GM20431 (cell line): ENCODE measurements at regions not wholly inside any gene's neighbourhood (a gene's known extent, or its start where the extent isn't known, plus 50 kb on each side); places are given as distances from the start of the nearest gene placed in this dataset.

ENCODE experiments used
- in situ Hi-C: fragments of 300-500 bp; cut with MseI, MboI; formaldehyde crosslinking; loops from one replicate; pipeline ENCODE4 v1.15.0; 2020; ENCODE audit warnings: low sequenced_read_pairs; ENCODE audit not compliant: unreplicated experiment

GRCh38 chr9:109591691-109592090, 93.6 kb upstream of the PTPN3 start:
- in situ Hi-C loops, result loop anchor here (25.0 kb wide), 1 partner anchor 621 kb away; the partner anchor contains the start of gene C9orf152

- in situ Hi-C loops, result loop anchor here (25.0 kb wide), 1 partner anchor 619 kb away; the partner anchor contains the start of gene C9orf152
Observed at GRCh38 chr9:109593612-109594011, 95.5 kb upstream of the PTPN3 start.

DNA sequence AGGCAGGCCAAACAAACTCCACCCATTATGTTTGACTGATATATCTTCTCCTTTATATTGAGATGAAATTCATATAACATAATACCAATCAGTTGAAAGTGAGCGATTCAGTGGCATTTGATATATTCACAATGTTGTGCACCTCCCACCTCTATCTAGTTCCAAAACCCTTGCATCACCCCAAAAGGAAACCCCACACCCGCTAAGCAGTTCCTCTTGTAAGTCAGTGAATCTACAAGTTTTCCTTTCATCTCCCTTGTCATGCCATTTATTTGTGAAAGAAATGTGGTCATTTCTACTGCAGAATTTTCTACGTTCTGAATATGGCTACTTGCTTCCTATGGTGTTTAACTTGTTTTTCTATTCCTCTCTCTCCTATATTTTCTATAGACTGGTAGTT, 99.4 kb upstream of the PTPN3 start:
- in situ Hi-C loops, result loop anchor here (25.0 kb wide), 1 partner anchor 615 kb away; the partner anchor contains the start of gene C9orf152

DNA sequence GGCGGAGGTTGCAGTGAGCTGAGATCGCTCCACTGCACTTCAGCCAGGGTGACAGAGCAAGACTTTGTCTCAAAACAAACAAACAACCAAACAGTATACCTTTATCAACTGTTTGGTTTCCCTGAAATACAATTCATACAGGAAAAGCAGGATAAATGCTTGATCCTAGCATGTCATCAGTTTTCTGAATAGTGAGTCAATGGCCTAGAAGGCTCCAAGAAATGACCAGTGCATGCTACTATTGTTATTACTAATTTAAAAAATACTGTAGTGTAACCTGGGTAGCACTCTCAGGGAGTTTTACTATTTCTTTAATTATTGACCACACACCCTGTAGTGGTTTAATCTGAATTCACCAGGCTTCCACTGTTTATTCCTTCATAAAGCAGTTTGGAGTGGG, 101.0 kb upstream of the PTPN3 start:
- in situ Hi-C loops, result loop anchor here (25.0 kb wide), 1 partner anchor 613 kb away; the partner anchor contains the start of gene C9orf152

- in situ Hi-C loops, result loop anchor here (25.0 kb wide), 1 partner anchor 613 kb away; the partner anchor contains the start of gene C9orf152
Observed at GRCh38 chr9:109599711-109600110, 101.6 kb upstream of the PTPN3 start.

- in situ Hi-C loops, result no loop called here
Observed at GRCh38 chr9:109600142-109600541, 102.0 kb upstream of the PTPN3 start.

- in situ Hi-C loops, result no loop called here
Observed at GRCh38 chr9:109601181-109601580, 103.1 kb upstream of the PTPN3 start.

GRCh38 chr9:109602987-109603386, 104.9 kb upstream of the PTPN3 start:
- in situ Hi-C loops, result no loop called here

DNA sequence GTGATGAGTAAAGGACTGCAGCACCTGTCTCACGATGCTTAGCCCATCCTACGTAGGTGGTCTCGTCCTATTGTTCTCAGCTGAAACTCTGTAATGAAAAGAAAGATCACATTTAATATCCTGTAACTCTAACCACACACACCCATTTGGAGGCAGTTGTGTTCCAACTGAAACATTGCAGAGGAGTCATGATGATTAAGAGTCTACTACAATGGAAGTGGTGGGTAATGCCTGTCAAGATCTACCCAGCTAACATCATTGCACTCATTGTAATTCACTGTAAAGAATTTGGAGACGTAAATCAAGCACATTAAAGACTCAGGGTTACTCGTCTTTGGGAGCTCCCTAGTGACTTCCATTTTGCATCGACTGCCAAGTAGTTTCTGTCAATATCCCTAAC, 106.0 kb upstream of the PTPN3 start:
- in situ Hi-C loops, result no loop called here

DNA sequence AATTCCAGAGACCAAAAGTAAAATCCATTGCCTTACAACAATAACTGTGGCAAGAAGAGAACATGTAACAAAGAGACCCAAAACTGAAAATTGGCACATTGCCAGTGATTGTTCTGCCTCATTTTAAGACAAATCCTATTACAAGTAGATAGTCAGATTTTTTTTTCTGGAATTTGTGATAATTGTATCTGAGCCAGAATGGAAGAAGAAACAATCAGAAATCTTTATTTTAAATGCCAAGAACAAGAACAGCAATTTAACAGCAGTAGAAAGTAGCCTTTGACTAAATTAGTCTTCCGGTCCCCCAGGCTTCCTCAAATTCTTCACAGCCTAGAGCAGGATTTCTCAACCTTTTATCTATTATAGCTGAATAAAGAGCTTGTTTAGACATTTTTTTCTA, 106.7 kb upstream of the PTPN3 start:
- in situ Hi-C loops, result no loop called here

DNA sequence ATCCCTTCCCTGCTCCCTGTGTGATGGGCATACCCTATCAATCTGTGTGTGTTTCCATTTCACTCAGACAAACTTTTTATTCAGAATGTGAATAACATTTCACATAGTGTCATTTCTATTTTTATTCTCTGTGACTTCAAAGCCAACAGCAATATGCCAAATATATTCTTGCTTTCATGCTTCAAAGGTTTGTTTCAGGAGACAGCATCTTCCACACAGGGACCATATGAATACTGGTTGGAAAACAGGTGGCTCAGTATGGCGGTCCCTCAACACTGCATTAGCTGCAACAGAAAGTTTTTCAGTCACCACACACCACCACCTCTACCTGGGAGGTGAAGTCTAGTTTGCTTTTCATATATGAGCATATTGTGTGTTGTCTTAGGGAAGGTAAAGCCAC, 111.0 kb upstream of the PTPN3 start:
- in situ Hi-C loops, result no loop called here

GRCh38 chr9:109616571-109617120, 118.5 kb upstream of the PTPN3 start:
- in situ Hi-C loops, result no loop called here

GRCh38 chr9:109619310-109619709, 121.2 kb upstream of the PTPN3 start:
- in situ Hi-C loops, result no loop called here

DNA sequence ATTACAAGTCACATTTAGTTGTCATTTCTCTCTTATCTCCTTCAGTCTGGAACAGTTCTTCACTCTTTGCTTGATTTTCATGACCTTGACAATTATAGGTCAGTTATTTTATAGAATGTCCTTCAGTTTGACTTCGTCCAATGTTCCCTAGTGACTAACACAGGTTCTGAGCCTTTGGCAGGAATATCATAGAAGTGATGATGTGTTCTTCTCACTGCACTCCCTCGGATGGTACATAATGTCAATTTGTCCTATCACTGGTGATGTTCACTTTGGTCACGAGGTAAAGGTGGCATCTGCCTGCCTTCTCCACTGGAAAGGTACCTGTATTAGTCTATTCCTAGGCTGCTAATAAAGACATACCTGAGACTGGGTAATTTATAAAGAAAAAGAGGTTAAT, 126.0 kb upstream of the PTPN3 start:
- in situ Hi-C loops, result no loop called here

DNA sequence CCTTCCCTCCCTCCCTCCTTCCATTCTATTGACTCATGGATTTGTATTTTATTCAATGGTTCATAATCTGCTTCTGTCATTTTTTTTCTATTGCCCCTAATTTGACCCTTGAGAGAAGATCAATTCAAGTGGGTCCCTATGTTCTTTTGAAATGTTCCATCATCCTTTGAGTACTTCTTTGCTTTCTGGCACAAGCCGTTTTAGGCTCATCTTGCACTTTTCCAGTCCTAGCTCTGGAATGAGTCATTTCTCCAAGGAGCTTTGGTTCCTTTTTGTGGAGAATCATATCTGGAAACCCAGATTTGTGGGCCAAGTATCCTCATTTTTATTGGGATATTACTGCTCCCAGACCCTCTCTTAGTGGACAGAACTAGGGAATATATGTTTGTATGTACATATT, 126.8 kb upstream of the PTPN3 start:
- in situ Hi-C loops, result no loop called here

DNA sequence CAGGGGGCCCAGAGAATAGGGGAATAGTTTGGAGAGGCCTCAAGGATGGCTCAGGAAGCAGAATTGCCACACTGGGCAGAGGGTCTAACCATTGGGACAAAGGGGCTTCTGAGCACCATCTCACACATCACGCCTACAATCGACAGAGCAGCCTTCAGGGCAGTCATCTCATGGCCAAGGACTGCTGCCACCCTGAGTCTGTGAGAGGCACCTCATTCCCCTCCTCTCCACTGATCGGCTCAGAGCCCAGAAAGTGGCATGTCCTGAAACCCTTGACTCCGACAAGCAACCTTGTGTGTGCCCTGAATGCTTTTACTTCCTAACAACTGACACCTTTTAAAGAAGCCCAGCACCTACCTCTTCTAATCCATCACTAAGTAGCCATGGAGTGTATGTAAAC, 128.9 kb upstream of the PTPN3 start:
- in situ Hi-C loops, result no loop called here

DNA sequence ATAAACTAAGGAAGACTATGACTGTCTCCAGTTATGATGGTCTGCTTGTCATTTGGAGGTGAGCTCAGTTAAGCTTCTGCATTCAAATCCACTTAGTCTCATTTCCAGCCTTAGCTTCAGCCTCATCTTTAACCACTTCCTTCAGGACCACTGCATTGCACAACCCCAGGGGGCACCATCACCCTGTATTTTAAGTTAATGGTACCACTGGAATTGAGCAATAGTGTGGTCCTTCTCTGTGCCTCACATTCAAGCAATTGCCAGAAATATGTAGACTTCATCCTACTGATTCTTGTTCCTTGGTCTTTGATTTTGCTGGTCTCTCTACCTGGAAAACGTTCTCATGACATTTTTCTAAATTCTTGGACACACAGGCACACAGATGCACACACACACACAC, 131.5 kb upstream of the PTPN3 start:
- in situ Hi-C loops, result no loop called here

DNA sequence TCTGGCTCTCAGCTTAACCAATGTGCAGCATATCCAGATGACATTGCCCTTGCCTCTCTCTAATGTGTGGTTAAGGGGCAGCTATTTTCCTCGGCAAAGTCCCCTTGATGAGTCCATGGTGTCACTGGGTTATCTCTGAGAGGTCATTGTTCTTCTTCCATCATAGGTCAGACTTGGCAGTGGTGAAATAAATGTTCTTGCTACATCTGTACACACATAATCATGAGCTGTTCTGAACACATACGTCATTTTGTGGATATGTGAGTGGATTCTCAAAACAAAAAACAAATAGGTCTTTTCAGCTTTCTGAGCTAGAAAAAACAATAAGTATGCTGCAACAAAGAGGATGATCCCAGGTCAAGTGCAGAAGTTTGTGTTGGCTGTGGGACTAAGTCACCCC, 134.7 kb upstream of the PTPN3 start:
- in situ Hi-C loops, result no loop called here

DNA sequence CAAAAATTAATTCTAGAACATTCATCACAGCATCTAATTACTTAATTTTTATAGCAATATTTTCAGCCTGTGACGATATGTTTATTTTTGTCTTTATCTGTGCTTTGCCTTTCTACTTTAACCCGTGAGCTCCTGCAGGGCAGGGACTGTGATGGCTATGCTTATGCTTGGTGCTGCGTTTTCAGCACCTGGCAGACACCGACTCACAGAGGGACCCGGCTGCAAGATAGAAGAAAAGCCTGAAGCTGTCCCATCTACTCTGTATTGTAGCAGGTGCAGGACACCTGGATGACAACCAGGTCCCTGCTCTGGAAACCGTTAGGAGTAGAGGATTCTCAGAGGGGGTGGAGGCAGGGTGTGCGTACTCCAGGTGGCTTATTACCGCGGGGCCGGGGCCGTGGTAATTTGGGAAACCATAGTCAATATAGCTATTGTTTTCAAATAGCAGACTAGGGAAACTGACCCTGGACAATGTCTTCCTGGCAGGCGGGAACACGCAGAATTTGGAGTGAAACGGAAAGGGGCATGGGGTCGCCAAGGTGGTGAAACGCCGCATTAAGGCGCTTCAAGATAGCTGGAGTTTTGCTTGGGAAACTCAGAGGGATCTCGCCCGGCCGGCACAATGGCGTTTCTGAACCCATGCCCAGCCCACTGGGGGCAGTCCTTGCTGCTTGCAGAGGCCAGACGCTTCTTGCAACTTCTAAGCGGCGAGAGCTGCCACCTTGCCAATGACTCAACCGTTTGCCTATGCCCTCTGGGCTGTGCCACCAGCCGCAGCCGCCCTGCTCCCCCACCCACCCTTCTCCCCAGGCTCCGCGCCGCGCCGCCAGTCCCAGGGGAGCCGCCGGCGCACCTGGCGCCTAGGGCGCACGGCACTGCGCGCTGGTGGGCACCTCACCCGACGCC, 140.1 kb upstream of the PALM2AKAP2 start:
- in situ Hi-C loops, result no loop called here

DNA sequence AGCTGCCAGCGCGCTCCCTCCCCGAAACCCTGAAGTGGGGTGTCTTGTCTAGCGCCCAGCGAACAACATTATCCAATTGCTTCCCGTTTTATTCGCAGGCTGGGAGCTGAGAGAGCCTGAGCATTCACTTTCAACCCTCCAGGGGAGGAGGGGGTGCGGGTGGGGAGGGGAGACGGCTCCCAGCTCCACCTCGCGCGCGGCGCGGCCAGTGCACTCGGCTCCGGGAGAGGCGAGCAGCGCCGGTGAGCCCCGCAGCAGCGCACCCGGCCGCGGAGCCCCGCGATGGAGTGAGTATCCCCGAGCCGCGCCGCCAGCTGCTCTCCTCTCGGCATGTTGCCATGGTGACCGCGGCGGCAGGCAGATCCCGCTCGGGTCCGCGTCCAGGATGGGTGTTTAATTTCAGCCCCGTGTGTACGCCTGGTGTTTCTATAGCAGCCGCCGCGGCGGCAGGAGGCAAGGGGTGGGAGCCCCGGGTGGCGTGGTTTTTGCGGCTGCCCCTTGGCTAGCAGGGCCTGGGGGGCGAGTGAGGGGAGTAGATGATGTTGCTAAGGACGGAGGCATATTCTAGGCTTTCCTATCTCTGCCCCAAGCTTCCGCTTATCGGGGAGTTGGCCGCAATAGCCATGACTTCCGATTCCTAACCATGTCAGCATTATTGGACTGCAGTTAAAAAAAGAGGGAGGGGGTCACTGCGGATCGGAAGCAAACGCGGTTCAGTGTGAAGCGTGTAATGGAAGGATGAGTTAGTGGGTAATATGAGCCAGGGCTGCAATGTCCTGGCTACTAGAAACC, 139.2 kb upstream of the PALM2AKAP2 start:
- in situ Hi-C loops, result no loop called here

GRCh38 chr9:109641372-109641659, 138.7 kb upstream of the PALM2AKAP2 start:
- in situ Hi-C loops, result no loop called here
